CD4-positive, alpha-beta memory T cell (primary cell): ENCODE measurements at regions not wholly inside any gene's neighbourhood (a gene's known extent, or its start where the extent isn't known, plus 50 kb on each side); places are given as distances from the start of the nearest gene placed in this dataset.
"Not testable (repeated sequence)": the region's sequence is repeated elsewhere in the genome, so short reads cannot be mapped to it uniquely, and the experiment has no call there.

Source experiments
- CTCF ChIA-PET: fragments of 350-600 bp; sonication (Branson Sonifier 250); formaldehyde crosslinking; loops from one replicate; lab custom pipeline; 2021; ENCODE audit warnings: inconsistent platforms; ENCODE audit not compliant: partially characterized antibody; lab: Charles Lee
- POLR2A ChIA-PET: fragments of 350-600 bp; sonication (Branson Sonifier 250); formaldehyde crosslinking; loops from one replicate; lab custom pipeline; 2021; ENCODE audit not compliant: partially characterized antibody; lab: Charles Lee
- DNase-seq, 5 donors: peaks; one replicate each; pipeline versions ENCODE4 v3.0.0 to v3.0.0-alpha.2; 2020 to 2022; ENCODE audit warnings: mixed read lengths in 1 of 5
- H3K27ac ChIP-seq: one replicate; pipeline ENCODE4 v1.7.0; 2013; ENCODE audit warnings: low read depth, low read length
- H3K27me3 ChIP-seq: 2 replicates; pipeline ENCODE4 v1.7.0; 2013; ENCODE audit warnings: mild to moderate bottlenecking, low read length, moderate library complexity; ENCODE audit not compliant: insufficient read depth
- H3K36me3 ChIP-seq: 2 replicates; pipeline ENCODE4 v1.7.0; 2013; ENCODE audit warnings: mild to moderate bottlenecking, low read length, moderate library complexity; ENCODE audit not compliant: insufficient read depth
- H3K4me1 ChIP-seq: 2 replicates; pipeline ENCODE4 v1.7.0; 2013; ENCODE audit warnings: mild to moderate bottlenecking, low read length, moderate library complexity; ENCODE audit not compliant: insufficient read depth
- H3K4me3 ChIP-seq, 2 donors: one replicate each; pipeline ENCODE4 v1.7.0; 2013; ENCODE audit warnings: low read length in 2 of 2, mild to moderate bottlenecking in 1 of 2
- H3K9me3 ChIP-seq, 2 donors: one replicate each; pipeline ENCODE4 v1.7.0; 2013; ENCODE audit warnings: low read length in 2 of 2, control low read depth in 1 of 2; ENCODE audit not compliant: control insufficient read depth in 1 of 2
- H3K27ac Mint-ChIP-seq, 7 donors: one replicate each; pipeline ENCODE4 v1.8.0; 2020 to 2021; ENCODE audit warnings: mixed read lengths in 7 of 7, mild to moderate bottlenecking in 6 of 7, inconsistent platforms in 3 of 7, moderate library complexity in 3 of 7
- H3K27me3 Mint-ChIP-seq, 2 donors: one replicate each; pipeline ENCODE4 v1.8.0; 2020 to 2021; ENCODE audit warnings: mixed read lengths in 2 of 2
- H3K36me3 Mint-ChIP-seq, 2 donors: one replicate each; pipeline ENCODE4 v1.8.0; 2020 to 2021; ENCODE audit warnings: mixed read lengths in 2 of 2, inconsistent platforms in 1 of 2, mild to moderate bottlenecking in 1 of 2
- H3K4me1 Mint-ChIP-seq, 4 donors: one replicate each; pipeline ENCODE4 v1.8.0; 2020 to 2021; ENCODE audit warnings: mixed read lengths in 4 of 4, mild to moderate bottlenecking in 1 of 4
- H3K4me3 Mint-ChIP-seq, 8 donors: one replicate each; pipeline ENCODE4 v1.8.0; 2020 to 2021; ENCODE audit warnings: mixed read lengths in 8 of 8, mild to moderate bottlenecking in 7 of 8, moderate library complexity in 6 of 8, inconsistent platforms in 3 of 8
- H3K9me3 Mint-ChIP-seq, 8 donors: one replicate each; pipeline ENCODE4 v1.8.0; 2020 to 2021; ENCODE audit warnings: mixed read lengths in 8 of 8, mild to moderate bottlenecking in 5 of 8, inconsistent platforms in 3 of 8, moderate library complexity in 1 of 8
- intact Hi-C: fragments of 100-400 bp; cut with micrococcal nuclease; formaldehyde crosslinking; loops from one replicate; pipeline ENCODE4 v1.15.1; 2023

GRCh38 chr6:170201361-170201760 is 89.5 kb downstream of the DLL1 start:
- H3K4me3 Mint-ChIP-seq = no peak overlapping the region
- H3K27ac ChIP-seq = no peak overlapping the region
- H3K27ac Mint-ChIP-seq = no peak overlapping the region

GRCh38 chr6:170200458-170200891 is 90.4 kb downstream of the DLL1 start:
- Histone ChIP-seq H3K36me3 (no peaks in the 10 kb centered on the region), H3K27me3 (no peaks in the 10 kb centered on the region), H3K9me3 (peaks cover 0 to 6% of the 10 kb centered on the region in 2 donors), H3K4me1 (no peaks in the 10 kb centered on the region), H3K27ac (no peak overlapping the region), H3K4me3 (no peak overlapping the region)
- CTCF ChIA-PET = no interaction called here
- DNase-seq = no peak
- peaks cover 2 to 32% (median 23%) of the 10 kb centered on the region in 8 donors for H3K9me3 Mint-ChIP-seq
- POLR2A ChIA-PET = no interaction called here
- peaks cover 4 to 6% of the 10 kb centered on the region in 2 donors for H3K27me3 Mint-ChIP-seq
- H3K4me3 Mint-ChIP-seq = no peak overlapping the region
- peak overlapping the region in 1 of 7 donors; percentile 51 for H3K27ac Mint-ChIP-seq
- peaks cover 2 to 11% of the 10 kb centered on the region in 2 donors for H3K36me3 Mint-ChIP-seq
- no peaks in the 10 kb centered on the region for H3K4me1 Mint-ChIP-seq
- intact Hi-C loops = no loop called here

More at GRCh38 chr6:170201361-170201760, 89.5 kb downstream of the DLL1 start:
- no peaks in the 10 kb centered on the region for H3K36me3 ChIP-seq
- intact Hi-C loops = no loop called here
- no peaks in the 10 kb centered on the region for H3K27me3 ChIP-seq
- peaks cover 3 to 4% of the 10 kb centered on the region in 2 donors for H3K27me3 Mint-ChIP-seq
- ChIA-PET CTCF (no interaction called here), POLR2A (no interaction called here)
- H3K4me1 ChIP-seq = no peaks in the 10 kb centered on the region
- DNase-seq = no peak
- peaks cover 2 to 23% (median 15%) of the 10 kb centered on the region in 8 donors for H3K9me3 Mint-ChIP-seq
- H3K4me1 Mint-ChIP-seq = no peaks in the 10 kb centered on the region
- H3K9me3 ChIP-seq = no peaks in the 10 kb centered on the region
- no peak overlapping the region for H3K4me3 ChIP-seq
- H3K36me3 Mint-ChIP-seq = peaks cover 0 to 5% of the 10 kb centered on the region in 2 donors

DNA sequence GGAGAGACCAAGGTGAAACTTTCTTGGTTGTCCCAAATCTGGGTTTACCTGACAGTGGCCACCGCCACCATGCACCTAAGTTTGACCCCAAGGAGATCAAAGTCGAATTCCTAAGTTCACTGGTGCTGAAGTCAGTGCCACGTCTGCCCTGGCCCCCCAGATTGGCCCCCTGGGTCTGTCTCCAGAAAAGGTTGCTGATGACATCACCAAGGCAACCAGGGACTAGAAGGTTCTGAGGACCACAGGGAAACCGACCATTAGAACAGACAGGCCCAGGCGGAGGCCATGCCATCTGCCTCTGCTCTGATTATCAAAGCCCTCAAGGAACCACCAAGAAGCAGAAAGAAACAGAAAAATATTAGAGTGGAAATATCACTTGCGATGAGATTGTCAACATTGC is 91.2 kb downstream of the DLL1 start:
- no peak overlapping the region for H3K4me3 Mint-ChIP-seq
- peaks cover 0 to 8% of the 10 kb centered on the region in 2 donors for H3K9me3 ChIP-seq
- H3K27me3 ChIP-seq = no peaks in the 10 kb centered on the region
- POLR2A ChIA-PET = no interaction called here
- no peaks in the 10 kb centered on the region for H3K4me1 Mint-ChIP-seq
- peaks cover 2 to 18% of the 10 kb centered on the region in 2 donors for H3K36me3 Mint-ChIP-seq
- CTCF ChIA-PET = no interaction called here
- H3K4me1 ChIP-seq = no peaks in the 10 kb centered on the region
- intact Hi-C loops = no loop called here
- H3K27me3 Mint-ChIP-seq = peaks cover 2 to 7% of the 10 kb centered on the region in 2 donors
- no peak overlapping the region for H3K27ac ChIP-seq
- H3K36me3 ChIP-seq = no peaks in the 10 kb centered on the region
- H3K9me3 Mint-ChIP-seq = peaks cover 6 to 39% (median 29%) of the 10 kb centered on the region in 8 donors
- H3K27ac Mint-ChIP-seq = no peak overlapping the region
- no peak for DNase-seq
- H3K4me3 ChIP-seq = no peak overlapping the region

- Histone ChIP-seq H3K4me3 (no peak overlapping the region), H3K27ac (no peak overlapping the region), H3K4me1 (no peaks in the 10 kb centered on the region), H3K36me3 (no peaks in the 10 kb centered on the region), H3K9me3 (peaks cover 0 to 8% of the 10 kb centered on the region in 2 donors), H3K27me3 (no peaks in the 10 kb centered on the region)
- Mint-ChIP-seq H3K4me1 (no peaks in the 10 kb centered on the region), H3K27ac (no peak overlapping the region), H3K9me3 (peaks cover 6 to 45% (median 35%) of the 10 kb centered on the region in 8 donors), H3K27me3 (peaks cover 6 to 7% of the 10 kb centered on the region in 2 donors), H3K36me3 (peaks cover 2 to 18% of the 10 kb centered on the region in 2 donors), H3K4me3 (no peak overlapping the region)
- ChIA-PET CTCF (no interaction called here), POLR2A (no interaction called here)
- intact Hi-C loops = no loop called here
- no peak for DNase-seq
These were observed 92.6 kb downstream of the DLL1 start for GRCh38 chr6:170198298-170198697.

GRCh38 chr6:170193326-170193821 is 97.5 kb downstream of the DLL1 start:
- no peak overlapping the region for H3K27ac Mint-ChIP-seq
- no peak overlapping the region for H3K27ac ChIP-seq
- peaks cover 2 to 13% of the 10 kb centered on the region in 2 donors for H3K36me3 Mint-ChIP-seq
- H3K36me3 ChIP-seq = no peaks in the 10 kb centered on the region
- peaks cover 6 to 42% (median 35%) of the 10 kb centered on the region in 8 donors for H3K9me3 Mint-ChIP-seq
- no peaks in the 10 kb centered on the region for H3K4me1 Mint-ChIP-seq
- DNase-seq = no peak
- no peak overlapping the region for H3K4me3 Mint-ChIP-seq
- ChIA-PET CTCF (no interaction called here), POLR2A (no interaction called here)
- H3K4me1 ChIP-seq = no peaks in the 10 kb centered on the region
- peaks cover 6 to 12% of the 10 kb centered on the region in 2 donors for H3K27me3 Mint-ChIP-seq
- H3K4me3 ChIP-seq = no peak overlapping the region
- H3K27me3 ChIP-seq = no peaks in the 10 kb centered on the region
- H3K9me3 ChIP-seq = peaks cover 0 to 8% of the 10 kb centered on the region in 2 donors
- intact Hi-C loops = no loop called here

GRCh38 chr6:170192905-170193304 is 98.0 kb downstream of the DLL1 start:
- intact Hi-C loops = no loop called here
- Mint-ChIP-seq H3K4me3 (no peak overlapping the region), H3K9me3 (peaks cover 6 to 42% (median 34%) of the 10 kb centered on the region in 8 donors), H3K27ac (no peak overlapping the region), H3K4me1 (no peaks in the 10 kb centered on the region), H3K36me3 (peaks cover 2 to 13% of the 10 kb centered on the region in 2 donors), H3K27me3 (peaks cover 6 to 12% of the 10 kb centered on the region in 2 donors)
- ChIA-PET CTCF (no interaction called here), POLR2A (no interaction called here)
- Histone ChIP-seq H3K4me3 (no peak overlapping the region), H3K27me3 (no peaks in the 10 kb centered on the region), H3K9me3 (peaks cover 0 to 8% of the 10 kb centered on the region in 2 donors), H3K4me1 (no peaks in the 10 kb centered on the region), H3K36me3 (no peaks in the 10 kb centered on the region), H3K27ac (no peak overlapping the region)
- no peak for DNase-seq

- H3K27me3 Mint-ChIP-seq = peaks cover 6 to 12% of the 10 kb centered on the region in 2 donors
- DNase-seq = not testable (repeated sequence)
These were observed 98.8 kb downstream of the DLL1 start for GRCh38 chr6:170192101-170192500.

More at GRCh38 chr6:170192101-170192500, 98.8 kb downstream of the DLL1 start:
- peaks cover 2 to 13% of the 10 kb centered on the region in 2 donors for H3K36me3 Mint-ChIP-seq
- H3K4me1 ChIP-seq, CTCF ChIA-PET, H3K27ac Mint-ChIP-seq, intact Hi-C loops, H3K9me3 ChIP-seq, H3K4me3 ChIP-seq, H3K27me3 ChIP-seq, H3K36me3 ChIP-seq, H3K4me3 Mint-ChIP-seq, H3K27ac ChIP-seq, POLR2A ChIA-PET, H3K4me1 Mint-ChIP-seq: not testable (repeated sequence)
- H3K9me3 Mint-ChIP-seq = peaks cover 6 to 41% (median 33%) of the 10 kb centered on the region in 8 donors
